MM.1S (cell line): ENCODE measurements at regions not wholly inside any gene's neighbourhood (a gene's known extent, or its start where the extent isn't known, plus 50 kb on each side); places are given as distances from the start of the nearest gene placed in this dataset.

Experiments
- DNase-seq: peaks from one replicate; pipeline ENCODE4 v3.0.0-alpha.2; 2015
- H2AFZ ChIP-seq: fragments of 300-600 bp; sonication (generic); 2 replicates; pipeline ENCODE4 v1.6.0; 2016; ENCODE audit warnings: antibody characterized with exemption, low read length
- H3F3A ChIP-seq: fragments of 300-600 bp; sonication (generic); 2 replicates; pipeline ENCODE4 v1.6.1; 2016; ENCODE audit warnings: mild to moderate bottlenecking, antibody characterized with exemption, low read length, moderate library complexity, mixed read lengths; ENCODE audit not compliant: insufficient read depth
- H3K27ac ChIP-seq: fragments of 300-600 bp; sonication (generic); 2 replicates; pipeline ENCODE4 v1.5.1; 2016; ENCODE audit warnings: mild to moderate bottlenecking, low read length
- H3K27me3 ChIP-seq: fragments of 300-600 bp; sonication (generic); replicated peaks from 2 replicates; pipeline ENCODE4 v1.6.0; 2016; ENCODE audit warnings: low read length; ENCODE audit not compliant: insufficient read depth
- H3K36me3 ChIP-seq: fragments of 300-600 bp; sonication (generic); replicated peaks from 2 replicates; pipeline ENCODE4 v1.6.1; 2016; ENCODE audit warnings: mild to moderate bottlenecking, low read length, mixed read lengths; ENCODE audit not compliant: insufficient read depth
- H3K4me1 ChIP-seq: fragments of 300-600 bp; sonication (generic); 2 replicates; pipeline ENCODE4 v1.6.1; 2016; ENCODE audit warnings: low read length, mixed read lengths
- H3K4me2 ChIP-seq: fragments of 300-600 bp; sonication (generic); 2 replicates; pipeline ENCODE4 v1.6.0; 2016; ENCODE audit warnings: low read depth, low read length
- H3K4me3 ChIP-seq: fragments of 300-600 bp; sonication (generic); 2 replicates; pipeline ENCODE4 v1.5.1; 2016; ENCODE audit warnings: low read length, mixed read lengths
- H3K79me2 ChIP-seq: fragments of 300-600 bp; sonication (generic); 2 replicates; pipeline ENCODE4 v1.6.1; 2016; ENCODE audit warnings: mixed run types, low read length, mixed read lengths
- H3K9ac ChIP-seq: fragments of 300-600 bp; sonication (generic); 2 replicates; pipeline ENCODE4 v1.6.1; 2016; ENCODE audit warnings: low read length, mixed read lengths
- H3K9me2 ChIP-seq: fragments of 300-600 bp; sonication (generic); replicated peaks from 2 replicates; pipeline ENCODE4 v1.6.1; 2016; ENCODE audit warnings: mild to moderate bottlenecking, low read length, mixed read lengths; ENCODE audit not compliant: insufficient read depth
- H3K9me3 ChIP-seq: fragments of 300-600 bp; sonication (generic); replicated peaks from 2 replicates; pipeline ENCODE4 v1.6.1; 2016; ENCODE audit warnings: mild to moderate bottlenecking, low read length, mixed read lengths; ENCODE audit not compliant: insufficient read depth
- H4K20me1 ChIP-seq: fragments of 300-600 bp; sonication (generic); 2 replicates; pipeline ENCODE4 v1.6.1; 2016; ENCODE audit warnings: mild to moderate bottlenecking, low read length, moderate library complexity, mixed read lengths; ENCODE audit not compliant: insufficient read depth
- CTCF ChIP-seq: fragments of 300-600 bp; sonication (generic); IDR thresholded peaks from 2 replicates; pipeline ENCODE4 v1.5.1; 2016; ENCODE audit warnings: antibody characterized with exemption, low read length, mixed read lengths
- EZH2 ChIP-seq: fragments of 300-600 bp; sonication (generic); optimal IDR thresholded peaks from 2 replicates; pipeline ENCODE3; 2017; ENCODE audit warnings: low read depth, mild to moderate bottlenecking, antibody characterized with exemption, low read length, mixed read lengths
- EZH2phosphoT487 ChIP-seq: fragments of 300-600 bp; sonication (generic); IDR thresholded peaks from 2 replicates; pipeline ENCODE4 v1.6.1; 2018; ENCODE audit warnings: antibody characterized with exemption, low read length

GRCh38 chr13:57044910-57045309 lies 95.8 kb upstream of the PRR20A start:
- no peak overlapping the region for H3K4me3 ChIP-seq
- H3K9me2 ChIP-seq = no peaks in the 10 kb centered on the region
- no peaks in the 10 kb centered on the region for H3K4me1 ChIP-seq
- H3K9me3 ChIP-seq = no peaks in the 10 kb centered on the region
- no peaks in the 10 kb centered on the region for H4K20me1 ChIP-seq
- no peaks in the 10 kb centered on the region for H3K36me3 ChIP-seq
- H3K79me2 ChIP-seq = no peaks in the 10 kb centered on the region
- H3K27me3 ChIP-seq = no peaks in the 10 kb centered on the region
- no peak for DNase-seq
- H3K4me2 ChIP-seq = no peak overlapping the region
- TF ChIP-seq EZH2 = no peak
- no peak for TF ChIP-seq CTCF
- no peak for TF ChIP-seq EZH2phosphoT487
- H3F3A ChIP-seq = no peaks in the 10 kb centered on the region
- no peak overlapping the region for H3K9ac ChIP-seq
- H2AFZ ChIP-seq = no peak overlapping the region
- H3K27ac ChIP-seq = no peak overlapping the region

GRCh38 chr13:57045826-57046546 lies 94.7 kb upstream of the PRR20A start:
- Histone ChIP-seq H3K9me2 (no peaks in the 10 kb centered on the region), H3K4me2 (no peak overlapping the region), H3K9me3 (no peaks in the 10 kb centered on the region), H3F3A (no peaks in the 10 kb centered on the region), H3K4me3 (no peak overlapping the region), H2AFZ (no peak overlapping the region), H3K27me3 (no peaks in the 10 kb centered on the region), H3K9ac (no peak overlapping the region), H3K79me2 (no peaks in the 10 kb centered on the region), H4K20me1 (no peaks in the 10 kb centered on the region), H3K27ac (no peak overlapping the region), H3K4me1 (no peaks in the 10 kb centered on the region), H3K36me3 (no peaks in the 10 kb centered on the region)
- TF ChIP-seq EZH2phosphoT487 (no peak), CTCF (no peak), EZH2 (no peak)
- no peak for DNase-seq

- DNase-seq = no peak
- Histone ChIP-seq H3K27me3 (no peaks in the 10 kb centered on the region), H3K27ac (no peak overlapping the region), H4K20me1 (no peaks in the 10 kb centered on the region), H3K9me3 (no peaks in the 10 kb centered on the region), H3K9ac (no peak overlapping the region), H3K4me1 (no peaks in the 10 kb centered on the region), H3K4me2 (no peak overlapping the region), H3K9me2 (no peaks in the 10 kb centered on the region), H3F3A (no peaks in the 10 kb centered on the region), H3K4me3 (no peak overlapping the region), H3K36me3 (no peaks in the 10 kb centered on the region), H3K79me2 (no peaks in the 10 kb centered on the region), H2AFZ (no peak overlapping the region)
- TF ChIP-seq EZH2phosphoT487 (no peak), EZH2 (no peak), CTCF (no peak)
Measured at GRCh38 chr13:57056601-57057180, 84.0 kb upstream of the PRR20A start.
